Liver (tissue), 7 donors: ENCODE measurements at regions not wholly inside any gene's neighbourhood (a gene's known extent, or its start where the extent isn't known, plus 50 kb on each side); places are given as distances from the start of the nearest gene placed in this dataset.

Source experiments
- DNase-seq: peaks from one replicate; pipeline ENCODE4 v3.0.0-alpha.2; 2017; ENCODE audit warnings: low spot score
- H3K27ac ChIP-seq, 2 donors: one replicate each; pipeline ENCODE4 v1.7.0; 2013; ENCODE audit warnings: inconsistent platforms in 2 of 2, low read length in 2 of 2, control low read depth in 1 of 2, low read depth in 1 of 2, mild to moderate bottlenecking in 1 of 2
- H3K27me3 ChIP-seq, 4 donors: one replicate each; pipeline versions ENCODE4 v1.6.1 to v1.7.0; 2013; ENCODE audit warnings: low read length in 3 of 4, inconsistent platforms in 1 of 4, mild to moderate bottlenecking in 1 of 4, moderate library complexity in 1 of 4; ENCODE audit not compliant: control insufficient read depth in 4 of 4, insufficient read depth in 4 of 4
- H3K36me3 ChIP-seq, 4 donors: one replicate each; pipeline versions ENCODE4 v1.6.1 to v1.7.0; 2013; ENCODE audit warnings: low read length in 3 of 4, mild to moderate bottlenecking in 3 of 4, low read depth in 1 of 4, moderate library complexity in 1 of 4; ENCODE audit not compliant: control insufficient read depth in 4 of 4, insufficient read depth in 3 of 4
- H3K4me1 ChIP-seq, 4 donors: one replicate each; pipeline versions ENCODE4 v1.6.1 to v1.7.0; 2013; ENCODE audit warnings: low read length in 3 of 4, mild to moderate bottlenecking in 3 of 4, moderate library complexity in 1 of 4; ENCODE audit not compliant: control insufficient read depth in 4 of 4, insufficient read depth in 4 of 4
- H3K4me3 ChIP-seq, 3 donors: one replicate each; pipeline versions ENCODE4 v1.6.1 to v1.7.0; 2013; ENCODE audit warnings: low read length in 3 of 3, control low read depth in 1 of 3, low read depth in 1 of 3, mild to moderate bottlenecking in 1 of 3
- H3K9ac ChIP-seq, 2 donors: one replicate each; pipeline ENCODE4 v1.7.0; 2013; ENCODE audit warnings: low read length in 2 of 2, mild to moderate bottlenecking in 2 of 2, moderate library complexity in 2 of 2, control low read depth in 1 of 2, low read depth in 1 of 2
- H3K9me3 ChIP-seq, 4 donors: one replicate each; pipeline versions ENCODE4 v1.6.1 to v1.7.0; 2013; ENCODE audit warnings: low read length in 3 of 4; ENCODE audit not compliant: control insufficient read depth in 4 of 4
- EGR1 ChIP-seq, 2 donors: IDR thresholded peaks; 2 replicates each; pipeline ENCODE4 v1.6.1; 2016 to 2018; ENCODE audit warnings: antibody characterized with exemption in 2 of 2, low read depth in 2 of 2
- FOXA1 ChIP-seq: IDR thresholded peaks from 2 replicates; pipeline ENCODE4 v1.6.1; 2016; ENCODE audit warnings: antibody characterized with exemption
- FOXA2 ChIP-seq: IDR thresholded peaks from 2 replicates; pipeline ENCODE4 v1.6.1; 2016; ENCODE audit warnings: antibody characterized with exemption
- GABPA ChIP-seq, 2 donors: IDR thresholded peaks in 1 of 2; conservative IDR thresholded peaks in 1 of 2; 2 replicates each; pipeline ENCODE4 v1.6.1; 2016; ENCODE audit warnings: antibody characterized with exemption in 2 of 2, mild to moderate bottlenecking in 1 of 2, moderate library complexity in 1 of 2
- HNF4A ChIP-seq, 2 donors: conservative IDR thresholded peaks; 2 replicates each; pipeline ENCODE4 v1.6.1; 2016; ENCODE audit warnings: antibody characterized with exemption in 2 of 2, mild to moderate bottlenecking in 2 of 2
- HNF4G ChIP-seq: IDR thresholded peaks from 2 replicates; pipeline ENCODE4 v1.6.1; 2016; ENCODE audit warnings: antibody characterized with exemption
- JUND ChIP-seq, 2 donors: IDR thresholded peaks; 2 replicates each; pipeline ENCODE4 v1.6.1; 2016; ENCODE audit warnings: antibody characterized with exemption in 2 of 2
- NR2F2 ChIP-seq: IDR thresholded peaks from 2 replicates; pipeline ENCODE4 v1.6.1; 2016; ENCODE audit warnings: antibody characterized with exemption
- RAD21 ChIP-seq, 2 donors: IDR thresholded peaks; 2 replicates each; pipeline ENCODE4 v1.6.1; 2016; ENCODE audit warnings: antibody characterized with exemption in 2 of 2, mild to moderate bottlenecking in 2 of 2
- REST ChIP-seq: IDR thresholded peaks from 2 replicates; pipeline ENCODE4 v1.6.1; 2016; ENCODE audit warnings: antibody characterized with exemption, mild to moderate bottlenecking
- RXRA ChIP-seq, 2 donors: IDR thresholded peaks; 2 replicates each; pipeline ENCODE4 v1.6.1; 2017 to 2018; ENCODE audit warnings: antibody characterized with exemption in 2 of 2, mild to moderate bottlenecking in 1 of 2
- SP1 ChIP-seq: IDR thresholded peaks from 2 replicates; pipeline ENCODE4 v1.6.1; 2018; ENCODE audit warnings: antibody characterized with exemption, mild to moderate bottlenecking
- TAF1 ChIP-seq: conservative IDR thresholded peaks from 2 replicates; pipeline ENCODE4 v1.6.1; 2016; ENCODE audit warnings: antibody characterized with exemption, mild to moderate bottlenecking
- YY1 ChIP-seq: IDR thresholded peaks from 2 replicates; pipeline ENCODE4 v1.6.1; 2016; ENCODE audit warnings: antibody characterized with exemption, mild to moderate bottlenecking
- ZBTB33 ChIP-seq: IDR thresholded peaks from 2 replicates; pipeline ENCODE4 v1.6.1; 2016; ENCODE audit warnings: antibody characterized with exemption
- WGBS: extraction: QIAGEN DNeasy Blood & Tissue Kit; methylation state at CpG from one replicate; pipeline ENCODE4 v1.1.7; 2013; 5-methylcytosine and 5-hydroxymethylcytosine counted together
- TF ChIP-seq, protein P1 (sequence below): IDR thresholded peaks from 2 replicates; pipeline ENCODE4 v1.6.1; 2016; ENCODE audit warnings: antibody characterized with exemption
- TF ChIP-seq, protein P2 (sequence below): IDR thresholded peaks from 2 replicates; pipeline ENCODE4 v1.6.1; 2016; ENCODE audit warnings: antibody characterized with exemption
- donor health status: healthy.
- donor health status: healthy.
- donor health status: healthy.
- donor health status: healthy.

DNA sequence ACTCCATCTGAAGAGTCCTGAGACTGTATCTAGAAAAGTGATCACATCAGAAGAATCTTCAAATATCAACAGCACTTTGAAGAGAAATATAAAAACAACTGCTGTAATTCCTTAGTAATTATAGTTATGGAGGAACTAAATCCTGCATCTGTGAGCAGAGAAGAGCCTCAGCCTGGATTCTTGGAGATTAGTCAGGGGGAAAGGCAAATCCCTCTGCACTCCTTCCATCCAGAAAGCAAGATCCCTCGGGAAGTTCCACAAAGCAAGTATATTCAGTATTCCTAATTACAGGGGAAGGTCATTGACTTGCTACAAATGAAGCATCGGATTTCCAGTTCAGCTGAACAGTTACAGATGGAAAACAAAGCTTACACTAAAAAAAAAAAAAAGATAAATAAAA, 256.6 kb upstream of the IPO5 start:
- no peak for TF ChIP-seq RAD21 (IDR thresholded peaks at IDR 0.05)
- no peak for TF ChIP-seq JUND (IDR thresholded peaks at IDR 0.05)
- no peak for TF ChIP-seq REST
- no peak for TF ChIP-seq TAF1
- no peak for TF ChIP-seq FOXA2
- no peak for TF ChIP-seq FOXA1
- no peak for TF ChIP-seq SP1
- no peak for TF ChIP-seq RXRA (IDR thresholded peaks at IDR 0.05)
- TF ChIP-seq, protein P1, sequence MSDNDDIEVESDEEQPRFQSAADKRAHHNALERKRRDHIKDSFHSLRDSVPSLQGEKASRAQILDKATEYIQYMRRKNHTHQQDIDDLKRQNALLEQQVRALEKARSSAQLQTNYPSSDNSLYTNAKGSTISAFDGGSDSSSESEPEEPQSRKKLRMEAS: no peak
- TF ChIP-seq EGR1 (IDR thresholded peaks at IDR 0.05; ENCODE audit: low read depth in 2 of 2): no peak
- no peak for TF ChIP-seq GABPA (IDR thresholded peaks at IDR 0.05 in 1 of 2, conservative IDR thresholded peaks at IDR 0.05 in 1 of 2)
- no peak for TF ChIP-seq HNF4G
- TF ChIP-seq, protein P2, sequence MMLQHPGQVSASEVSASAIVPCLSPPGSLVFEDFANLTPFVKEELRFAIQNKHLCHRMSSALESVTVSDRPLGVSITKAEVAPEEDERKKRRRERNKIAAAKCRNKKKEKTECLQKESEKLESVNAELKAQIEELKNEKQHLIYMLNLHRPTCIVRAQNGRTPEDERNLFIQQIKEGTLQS: no peak
- no peak for TF ChIP-seq ZBTB33
- DNase-seq: no peak
- WGBS: 76% methylated on average over 2 of the region's 2 CpGs
- Histone ChIP-seq H3K9ac (no peak overlapping the region), H3K36me3 (no peaks in the 10 kb centered on the region), H3K4me1 (no peaks in the 10 kb centered on the region), H3K27ac (no peak overlapping the region), H3K4me3 (no peak overlapping the region), H3K9me3 (no peaks in the 10 kb centered on the region), H3K27me3 (peaks cover 0 to 2% (median 0%) of the 10 kb centered on the region in 4 donors)

- Histone ChIP-seq H3K4me1 (no peaks in the 10 kb centered on the region), H3K4me3 (no peak overlapping the region), H3K9me3 (no peaks in the 10 kb centered on the region), H3K27me3 (peaks cover 0 to 2% (median 0%) of the 10 kb centered on the region in 4 donors), H3K36me3 (no peaks in the 10 kb centered on the region), H3K27ac (no peak overlapping the region), H3K9ac (no peak overlapping the region)
- TF ChIP-seq, protein P2: no peak
- no peak for TF ChIP-seq ZBTB33
- no peak for TF ChIP-seq JUND (IDR thresholded peaks at IDR 0.05)
- no peak for TF ChIP-seq FOXA1
- TF ChIP-seq GABPA (IDR thresholded peaks at IDR 0.05 in 1 of 2, conservative IDR thresholded peaks at IDR 0.05 in 1 of 2): no peak
- no peak for TF ChIP-seq YY1
- TF ChIP-seq TAF1: no peak
- no peak for TF ChIP-seq FOXA2
- TF ChIP-seq HNF4A (conservative IDR thresholded peaks at IDR 0.05): no peak
- no peak for TF ChIP-seq NR2F2
- TF ChIP-seq, protein P1: no peak
- 65% methylated on average over 6 of the region's 6 CpGs for whole genome bisulfite sequencing
- DNase-seq: no peak
Measured at GRCh38 chr13:97700306-97700848, 253.1 kb upstream of the IPO5 start.
